ENCODE measurements at regions not wholly inside any gene's neighbourhood (a gene's known extent, or its start where the extent isn't known, plus 50 kb on each side); places are given as distances from the start of the nearest gene placed in this dataset.

DNA sequence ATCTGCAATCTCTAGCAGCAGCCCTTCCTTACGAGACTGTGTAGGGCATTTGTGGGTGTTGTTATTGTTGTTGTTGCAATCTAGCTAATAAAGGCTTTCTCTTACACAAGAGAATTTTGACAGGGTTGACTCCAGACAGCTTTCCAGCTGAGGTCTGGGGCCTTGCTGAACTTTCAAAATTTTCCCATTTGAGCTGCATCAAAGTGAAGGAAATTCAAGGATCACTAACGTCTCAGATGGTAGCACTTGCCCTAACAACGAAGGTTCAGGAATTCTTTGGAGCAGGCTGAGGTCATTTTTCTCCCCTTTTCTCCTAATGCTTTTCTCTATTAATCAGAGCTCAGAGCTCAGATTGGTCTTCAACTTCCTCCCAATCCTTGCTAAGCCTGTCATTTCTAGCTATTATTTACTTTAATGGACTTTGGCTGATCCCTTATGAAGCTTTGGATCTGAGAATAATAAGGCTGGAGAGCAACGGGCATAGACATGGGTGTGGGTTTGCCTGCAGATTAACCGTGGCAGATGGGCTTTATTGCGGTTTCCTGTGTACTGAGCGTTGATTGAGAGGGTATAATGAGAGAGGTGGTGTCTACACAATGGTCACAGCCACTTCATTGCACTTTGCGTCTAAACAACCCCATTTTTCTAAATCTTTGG, 614.0 kb upstream of the AGTR1 start:
- no peak for TF ChIP-seq JUND (IDR thresholded peaks at IDR 0.05; ENCODE audit: low read depth, low read length)
- TF ChIP-seq, protein P1, sequence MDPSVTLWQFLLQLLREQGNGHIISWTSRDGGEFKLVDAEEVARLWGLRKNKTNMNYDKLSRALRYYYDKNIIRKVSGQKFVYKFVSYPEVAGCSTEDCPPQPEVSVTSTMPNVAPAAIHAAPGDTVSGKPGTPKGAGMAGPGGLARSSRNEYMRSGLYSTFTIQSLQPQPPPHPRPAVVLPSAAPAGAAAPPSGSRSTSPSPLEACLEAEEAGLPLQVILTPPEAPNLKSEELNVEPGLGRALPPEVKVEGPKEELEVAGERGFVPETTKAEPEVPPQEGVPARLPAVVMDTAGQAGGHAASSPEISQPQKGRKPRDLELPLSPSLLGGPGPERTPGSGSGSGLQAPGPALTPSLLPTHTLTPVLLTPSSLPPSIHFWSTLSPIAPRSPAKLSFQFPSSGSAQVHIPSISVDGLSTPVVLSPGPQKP (IDR thresholded peaks at IDR 0.05; ENCODE audit: low read depth, low read length): no peak
- no peak for TF ChIP-seq RFX5 (IDR thresholded peaks at IDR 0.05; ENCODE audit: low read depth, low read length)
